Activated CD8-positive, alpha-beta memory T cell treated with anti-CD3 and anti-CD28 coated beads, Interleukin-2, amount 50 U/mL, for 48 hours (primary cell): ENCODE measurements at regions not wholly inside any gene's neighbourhood (a gene's known extent, or its start where the extent isn't known, plus 50 kb on each side); places are given as distances from the start of the nearest gene placed in this dataset.
"Not testable (repeated sequence)": the region's sequence is repeated elsewhere in the genome, so short reads cannot be mapped to it uniquely, and the experiment has no call there.

ENCODE experiments used
- DNase-seq: peaks from one replicate; pipeline ENCODE4 v3.0.0-alpha.2; 2020

GRCh38 chr6:21935561-21936028, 342.0 kb downstream of the SOX4 start:
- no peak for DNase-seq

GRCh38 chr6:21937466-21937865, 343.9 kb downstream of the SOX4 start:
- no peak for DNase-seq

- not testable (repeated sequence) for DNase-seq
Observed at GRCh38 chr6:21939066-21939465, 345.5 kb downstream of the SOX4 start.

- DNase-seq = no peak
Observed at GRCh38 chr6:21941926-21942325, 348.4 kb downstream of the SOX4 start.

- no peak for DNase-seq
Observed at GRCh38 chr6:21942897-21943296, 349.3 kb downstream of the SOX4 start.

GRCh38 chr6:21946298-21946783, 350.5 kb downstream of the PRL start:
- DNase-seq = no peak

- DNase-seq = not testable (repeated sequence)
Observed at GRCh38 chr6:21947227-21947626, 349.6 kb downstream of the PRL start.

- no peak for DNase-seq
Observed at GRCh38 chr6:21947731-21948386, 349.0 kb downstream of the PRL start.

- DNase-seq = no peak
Observed at GRCh38 chr6:21949211-21949801, 347.5 kb downstream of the PRL start.

- no peak for DNase-seq
Observed at GRCh38 chr6:21952367-21952766, 344.5 kb downstream of the PRL start.

- DNase-seq = no peak
Observed at GRCh38 chr6:21953831-21954801, 342.7 kb downstream of the PRL start.

GRCh38 chr6:21955053-21955595, 341.7 kb downstream of the PRL start:
- DNase-seq = no peak

GRCh38 chr6:21955951-21956350, 340.9 kb downstream of the PRL start:
- DNase-seq = no peak

GRCh38 chr6:21958428-21958827, 338.4 kb downstream of the PRL start:
- no peak for DNase-seq

GRCh38 chr6:21961226-21961625, 335.6 kb downstream of the PRL start:
- DNase-seq = no peak

- DNase-seq = no peak
Observed at GRCh38 chr6:21965016-21965415, 331.8 kb downstream of the PRL start.

GRCh38 chr6:21965953-21966539, 330.8 kb downstream of the PRL start:
- no peak for DNase-seq

GRCh38 chr6:21967056-21967974, 329.5 kb downstream of the PRL start:
- DNase-seq = no peak

GRCh38 chr6:21968411-21968810, 328.4 kb downstream of the PRL start:
- DNase-seq = no peak

GRCh38 chr6:21969192-21969591, 327.6 kb downstream of the PRL start:
- no peak for DNase-seq

GRCh38 chr6:21970569-21971300, 326.1 kb downstream of the PRL start:
- DNase-seq = no peak
